Suprapubic skin (tissue), 4 donors: ENCODE measurements at regions not wholly inside any gene's neighbourhood (a gene's known extent, or its start where the extent isn't known, plus 50 kb on each side); places are given as distances from the start of the nearest gene placed in this dataset.

ENCODE experiments used
- DNase-seq, 2 donors: peaks; one replicate each; pipeline ENCODE4 v3.0.0-alpha.2; 2019; ENCODE audit warnings: low spot score in 2 of 2
- H3K27ac ChIP-seq: fragments of 200-600 bp; sonication (generic); one replicate; pipeline ENCODE4 v1.5.1; 2019
- H3K27me3 ChIP-seq: fragments of 200-600 bp; sonication (generic); one replicate; pipeline ENCODE4 v1.5.1; 2019
- H3K36me3 ChIP-seq: fragments of 200-600 bp; sonication (generic); one replicate; pipeline ENCODE4 v1.5.1; 2019
- H3K4me1 ChIP-seq: fragments of 200-600 bp; sonication (generic); one replicate; pipeline ENCODE4 v1.5.1; 2019
- H3K4me3 ChIP-seq: fragments of 200-600 bp; sonication (generic); one replicate; pipeline ENCODE4 v1.5.1; 2019; ENCODE audit warnings: mild to moderate bottlenecking
- H3K9me3 ChIP-seq: fragments of 200-600 bp; sonication (generic); one replicate; pipeline ENCODE4 v1.5.1; 2019
- CTCF ChIP-seq, 2 donors: fragments of 200-600 bp in 1 of 2; fragments of 450-650 bp in 1 of 2; sonication (generic) in 1 of 2; IDR thresholded peaks; one replicate each; pipeline ENCODE4 v1.5.1; 2016 to 2019; ENCODE audit warnings: antibody characterized with exemption in 2 of 2, mild to moderate bottlenecking in 1 of 2, moderate library complexity in 1 of 2
- EP300 ChIP-seq: sonication (generic); formaldehyde crosslinking; IDR thresholded peaks from one replicate; pipeline ENCODE4 v1.6.1; 2017; ENCODE audit warnings: antibody characterized with exemption
- POLR2A ChIP-seq, 2 donors: fragments of 450-650 bp; IDR thresholded peaks; one replicate each; pipeline ENCODE4 v1.6.1; 2017; ENCODE audit warnings: antibody characterized with exemption in 2 of 2, mild to moderate bottlenecking in 2 of 2, moderate library complexity in 2 of 2
- POLR2AphosphoS5 ChIP-seq, 3 donors: sonication (generic); formaldehyde crosslinking; IDR thresholded peaks; one replicate each; pipeline ENCODE4 v1.6.1; 2017; ENCODE audit warnings: antibody characterized with exemption in 3 of 3
- WGBS: methylation state at CpG from one replicate; pipeline ENCODE4 v1.1.5; 2018; 5-methylcytosine and 5-hydroxymethylcytosine counted together

- Histone ChIP-seq H3K4me3 (no peak overlapping the region), H3K36me3 (no peaks in the 10 kb centered on the region), H3K9me3 (no peaks in the 10 kb centered on the region), H3K27me3 (no peaks in the 10 kb centered on the region), H3K27ac (no peak overlapping the region), H3K4me1 (no peaks in the 10 kb centered on the region)
- no peak for DNase-seq
- 93% methylated on average over 3 of the region's 3 CpGs for WGBS
- TF ChIP-seq EP300 (no peak), POLR2A (IDR thresholded peaks at IDR 0.05) (no peak), POLR2AphosphoS5 (IDR thresholded peaks at IDR 0.05) (no peak), CTCF (IDR thresholded peaks at IDR 0.05) (no peak)
Observed at GRCh38 chr3:35966629-35967464, 327.5 kb downstream of the ARPP21 start.

- DNase-seq = no peak
- TF ChIP-seq POLR2AphosphoS5 (IDR thresholded peaks at IDR 0.05) = no peak
- TF ChIP-seq CTCF (IDR thresholded peaks at IDR 0.05) = no peak
- TF ChIP-seq POLR2A (IDR thresholded peaks at IDR 0.05) = no peak
- TF ChIP-seq EP300 = no peak
- 45% methylated on average over 1 of the region's 1 CpG for WGBS
- H3K27ac ChIP-seq = no peak overlapping the region
- no peaks in the 10 kb centered on the region for H3K27me3 ChIP-seq
- no peaks in the 10 kb centered on the region for H3K9me3 ChIP-seq
- H3K4me3 ChIP-seq = no peak overlapping the region
- no peaks in the 10 kb centered on the region for H3K36me3 ChIP-seq
- H3K4me1 ChIP-seq = no peaks in the 10 kb centered on the region
Observed at GRCh38 chr3:35968043-35968622, 328.8 kb downstream of the ARPP21 start.

- no peak overlapping the region for H3K4me3 ChIP-seq
- no peak for TF ChIP-seq CTCF (IDR thresholded peaks at IDR 0.05)
- TF ChIP-seq POLR2A (IDR thresholded peaks at IDR 0.05) = no peak
- no peak for TF ChIP-seq EP300
- no peak for TF ChIP-seq POLR2AphosphoS5 (IDR thresholded peaks at IDR 0.05)
Observed at GRCh38 chr3:35969406-35969805, 330.1 kb downstream of the ARPP21 start.

GRCh38 chr3:35970793-35971192, 331.5 kb downstream of the ARPP21 start:
- WGBS = 39% methylated on average over 2 of the region's 2 CpGs
- Histone ChIP-seq H3K4me1 (no peaks in the 10 kb centered on the region), H3K4me3 (no peak overlapping the region), H3K36me3 (no peaks in the 10 kb centered on the region), H3K27ac (no peak overlapping the region), H3K27me3 (no peaks in the 10 kb centered on the region), H3K9me3 (no peaks in the 10 kb centered on the region)
- no peak for TF ChIP-seq POLR2A (IDR thresholded peaks at IDR 0.05)
- no peak for DNase-seq

More at GRCh38 chr3:35969406-35969805, 330.1 kb downstream of the ARPP21 start:
- Histone ChIP-seq H3K27ac (no peak overlapping the region), H3K27me3 (no peaks in the 10 kb centered on the region), H3K4me1 (no peaks in the 10 kb centered on the region), H3K9me3 (no peaks in the 10 kb centered on the region), H3K36me3 (no peaks in the 10 kb centered on the region)
- 33% methylated on average over 3 of the region's 3 CpGs for WGBS
- DNase-seq = no peak

GRCh38 chr3:35971686-35972085, 332.4 kb downstream of the ARPP21 start:
- no peak overlapping the region for H3K27ac ChIP-seq
- no peak for DNase-seq
- no peak for TF ChIP-seq EP300
- TF ChIP-seq POLR2A (IDR thresholded peaks at IDR 0.05) = no peak
- no peak for TF ChIP-seq CTCF (IDR thresholded peaks at IDR 0.05)
- no peak for TF ChIP-seq POLR2AphosphoS5 (IDR thresholded peaks at IDR 0.05)
- 86% methylated on average over 1 of the region's 1 CpG for WGBS
- H3K27me3 ChIP-seq = no peaks in the 10 kb centered on the region
- H3K4me3 ChIP-seq = no peak overlapping the region
- H3K36me3 ChIP-seq = no peaks in the 10 kb centered on the region
- no peaks in the 10 kb centered on the region for H3K9me3 ChIP-seq
- H3K4me1 ChIP-seq = no peaks in the 10 kb centered on the region
